Endodermal cell (in vitro differentiated cells): ENCODE measurements at regions not wholly inside any gene's neighbourhood (a gene's known extent, or its start where the extent isn't known, plus 50 kb on each side); places are given as distances from the start of the nearest gene placed in this dataset.
"Not testable (repeated sequence)": the region's sequence is repeated elsewhere in the genome, so short reads cannot be mapped to it uniquely, and the experiment has no call there.

Source experiments
- DNase-seq: peaks from one replicate; pipeline ENCODE4 v3.0.0-alpha.2; 2017
- H3K27ac ChIP-seq: 2 replicates; pipeline ENCODE4 v1.5.1; 2013; ENCODE audit warnings: mild to moderate bottlenecking, low read depth, low read length, moderate library complexity
- H3K27me3 ChIP-seq: 2 replicates; pipeline ENCODE4 v1.6.1; 2013; ENCODE audit warnings: mild to moderate bottlenecking, low read length, moderate library complexity; ENCODE audit not compliant: insufficient read depth, control insufficient read depth, poor library complexity, severe bottlenecking
- H3K36me3 ChIP-seq: 2 replicates; pipeline ENCODE4 v1.7.0; 2013; ENCODE audit warnings: mild to moderate bottlenecking, low read length, moderate library complexity; ENCODE audit not compliant: control insufficient read depth, insufficient read depth
- H3K4me1 ChIP-seq: one replicate; pipeline ENCODE4 v1.7.0; 2013; ENCODE audit warnings: low read length; ENCODE audit not compliant: control insufficient read depth, insufficient read depth
- H3K4me3 ChIP-seq: 2 replicates; pipeline ENCODE4 v1.5.1; 2013; ENCODE audit warnings: mild to moderate bottlenecking, low read length, moderate library complexity
- H3K9ac ChIP-seq: 2 replicates; pipeline ENCODE4 v1.6.1; 2013; ENCODE audit warnings: mild to moderate bottlenecking, low read length, moderate library complexity; ENCODE audit not compliant: poor library complexity, severe bottlenecking; ENCODE audit errors: extremely low read depth
- H3K9me3 ChIP-seq: 2 replicates; pipeline ENCODE4 v1.6.1; 2013; ENCODE audit warnings: mild to moderate bottlenecking, low read length, moderate library complexity; ENCODE audit not compliant: control insufficient read depth
- H3K27ac Mint-ChIP-seq: 2 replicates; pipeline ENCODE4 v1.8.0; 2020; ENCODE audit warnings: mixed read lengths
- H3K27me3 Mint-ChIP-seq: 2 replicates; pipeline ENCODE4 v1.8.0; 2021; ENCODE audit warnings: mild to moderate bottlenecking, mixed read lengths; ENCODE audit not compliant: insufficient read depth
- H3K36me3 Mint-ChIP-seq: 2 replicates; pipeline ENCODE4 v1.8.0; 2020; ENCODE audit warnings: low read depth, mixed read lengths
- H3K4me1 Mint-ChIP-seq: 2 replicates; pipeline ENCODE4 v1.8.0; 2020; ENCODE audit warnings: mixed read lengths
- H3K4me3 Mint-ChIP-seq: 2 replicates; pipeline ENCODE4 v1.8.0; 2020; ENCODE audit warnings: mild to moderate bottlenecking, moderate library complexity, mixed read lengths
- H3K9me3 Mint-ChIP-seq: 2 replicates; pipeline ENCODE4 v1.8.0; 2020; ENCODE audit warnings: mild to moderate bottlenecking, mixed read lengths
- WGBS, 2 experiments: methylation state at CpG; one replicate each; pipeline versions ENCODE4 v1.1.5 to v1.1.7; 2013; ENCODE audit warnings: missing lambda C conversion rate in 2 of 2, mixed read lengths in 1 of 2; ENCODE audit not compliant: insufficient coverage in 1 of 2, insufficient read length in 1 of 2; 5-methylcytosine and 5-hydroxymethylcytosine counted together
- TF ChIP-seq, protein P1 (sequence below): fragments of 200-600 bp; sonication (generic); conservative IDR thresholded peaks from 2 replicates; pipeline ENCODE4 v1.5.0; 2021; ENCODE audit warnings: antibody characterized with exemption, mild to moderate bottlenecking

DNA sequence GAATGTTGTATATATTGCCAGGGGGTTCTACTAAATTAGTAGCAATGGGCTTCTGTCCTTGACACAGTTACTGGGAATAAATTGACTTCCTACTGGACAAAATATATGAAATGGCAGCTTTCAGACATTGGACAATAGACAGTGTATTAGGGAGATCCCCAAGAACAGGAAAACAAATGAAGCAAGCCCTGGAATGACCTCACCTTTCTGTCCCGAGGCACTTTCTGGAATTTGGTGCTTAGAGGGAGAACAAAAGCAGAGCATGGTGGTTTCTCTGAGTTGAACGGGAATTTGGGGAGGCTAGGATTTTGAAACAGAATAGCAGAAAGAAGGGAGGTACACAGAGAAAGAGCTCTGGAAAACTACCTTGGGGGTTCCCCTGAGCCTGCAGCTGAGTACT lies 187.7 kb upstream of the MAGEB2 start:
- Histone ChIP-seq H3K36me3 (no peaks in the 10 kb centered on the region), H3K27me3 (no peaks in the 10 kb centered on the region), H3K9me3 (peaks cover 5% of the 10 kb centered on the region), H3K9ac (no peak overlapping the region), H3K4me3 (no peak overlapping the region), H3K4me1 (no peaks in the 10 kb centered on the region), H3K27ac (no peak overlapping the region)
- H3K27me3 Mint-ChIP-seq: no peaks in the 10 kb centered on the region
- no peak for DNase-seq
- no peak overlapping the region for H3K27ac Mint-ChIP-seq
- peaks cover 17% of the 10 kb centered on the region for H3K36me3 Mint-ChIP-seq
- TF ChIP-seq, protein P1, sequence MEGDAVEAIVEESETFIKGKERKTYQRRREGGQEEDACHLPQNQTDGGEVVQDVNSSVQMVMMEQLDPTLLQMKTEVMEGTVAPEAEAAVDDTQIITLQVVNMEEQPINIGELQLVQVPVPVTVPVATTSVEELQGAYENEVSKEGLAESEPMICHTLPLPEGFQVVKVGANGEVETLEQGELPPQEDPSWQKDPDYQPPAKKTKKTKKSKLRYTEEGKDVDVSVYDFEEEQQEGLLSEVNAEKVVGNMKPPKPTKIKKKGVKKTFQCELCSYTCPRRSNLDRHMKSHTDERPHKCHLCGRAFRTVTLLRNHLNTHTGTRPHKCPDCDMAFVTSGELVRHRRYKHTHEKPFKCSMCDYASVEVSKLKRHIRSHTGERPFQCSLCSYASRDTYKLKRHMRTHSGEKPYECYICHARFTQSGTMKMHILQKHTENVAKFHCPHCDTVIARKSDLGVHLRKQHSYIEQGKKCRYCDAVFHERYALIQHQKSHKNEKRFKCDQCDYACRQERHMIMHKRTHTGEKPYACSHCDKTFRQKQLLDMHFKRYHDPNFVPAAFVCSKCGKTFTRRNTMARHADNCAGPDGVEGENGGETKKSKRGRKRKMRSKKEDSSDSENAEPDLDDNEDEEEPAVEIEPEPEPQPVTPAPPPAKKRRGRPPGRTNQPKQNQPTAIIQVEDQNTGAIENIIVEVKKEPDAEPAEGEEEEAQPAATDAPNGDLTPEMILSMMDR: no peak
- peaks cover 5% of the 10 kb centered on the region for H3K4me1 Mint-ChIP-seq
- no peak overlapping the region for H3K4me3 Mint-ChIP-seq
- peaks cover 27% of the 10 kb centered on the region for H3K9me3 Mint-ChIP-seq
- 83% methylated on average over 2 of the region's 2 CpGs; no CpG with 5 or more reads in 1 of the 2 experiments for WGBS, 2 experiments

DNA sequence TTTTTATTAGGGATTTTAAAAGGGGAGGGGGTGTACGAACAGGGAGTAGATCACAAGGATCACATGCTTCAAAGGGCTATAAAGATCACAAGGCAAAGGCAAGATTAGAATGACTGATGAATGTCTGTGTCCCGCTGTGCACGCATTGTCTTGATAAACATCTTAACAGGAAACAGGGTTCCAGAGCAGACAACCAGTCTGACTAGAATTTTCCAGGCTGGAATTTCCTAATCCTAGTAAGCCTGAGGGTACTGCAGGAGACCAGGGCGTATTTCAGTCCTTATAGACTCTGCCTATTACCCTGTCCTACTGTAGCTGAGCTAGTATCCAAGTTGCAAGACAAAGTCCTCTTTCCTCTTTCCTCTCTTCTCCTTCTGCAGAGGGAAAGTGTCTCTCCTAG lies 179.0 kb upstream of the MAGEB2 start:
- H3K4me3 ChIP-seq, H3K27me3 Mint-ChIP-seq, H3K4me3 Mint-ChIP-seq: not testable (repeated sequence)

DNA sequence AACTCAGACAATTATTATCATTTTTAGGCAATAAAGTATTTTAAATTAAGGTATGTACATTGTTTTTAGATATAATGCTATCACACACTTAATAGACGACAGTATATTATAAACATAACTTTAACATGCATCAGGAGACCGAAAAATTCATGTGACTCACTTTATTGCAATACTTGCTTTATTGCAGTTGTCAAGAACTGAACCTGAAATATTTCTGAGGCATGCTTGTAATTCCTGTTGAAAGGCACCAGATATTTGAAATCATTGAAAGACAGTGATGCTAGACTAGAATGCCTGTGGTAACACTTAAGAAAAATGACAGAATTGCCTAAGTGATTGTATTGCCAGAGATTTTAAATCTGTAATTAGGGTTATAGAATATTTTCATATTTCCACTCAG lies 175.6 kb upstream of the MAGEB2 start:
- no peaks in the 10 kb centered on the region for H3K27me3 Mint-ChIP-seq
- Histone ChIP-seq H3K4me3 (no peak overlapping the region), H3K36me3 (no peaks in the 10 kb centered on the region), H3K9ac (no peak overlapping the region), H3K9me3 (peaks cover 35% of the 10 kb centered on the region), H3K27me3 (no peaks in the 10 kb centered on the region), H3K4me1 (no peaks in the 10 kb centered on the region), H3K27ac (no peak overlapping the region)
- no peak overlapping the region for H3K4me3 Mint-ChIP-seq
- H3K4me1 Mint-ChIP-seq: peaks cover 21% of the 10 kb centered on the region
- TF ChIP-seq, protein P1: no peak
- no peak for DNase-seq
- WGBS, 2 experiments: 94% methylated on average over 1 of the region's 2 CpGs; no CpG with 5 or more reads in 1 of the 2 experiments
- H3K9me3 Mint-ChIP-seq: peaks cover 45% of the 10 kb centered on the region
- H3K27ac Mint-ChIP-seq: no peak overlapping the region
- peaks cover 35% of the 10 kb centered on the region for H3K36me3 Mint-ChIP-seq

More for the DNA sequence above, 179.0 kb upstream of the MAGEB2 start:
- DNase-seq, H3K27ac Mint-ChIP-seq, H3K27me3 ChIP-seq, H3K27ac ChIP-seq, H3K36me3 ChIP-seq, H3K9ac ChIP-seq, H3K4me1 ChIP-seq: not testable (repeated sequence)
- peaks cover 29% of the 10 kb centered on the region for H3K9me3 ChIP-seq
- Mint-ChIP-seq H3K4me1 (peaks cover 13% of the 10 kb centered on the region), H3K9me3 (peaks cover 38% of the 10 kb centered on the region), H3K36me3 (peaks cover 27% of the 10 kb centered on the region)
- 83 to 100% methylated on average over 3 to 4 of the region's 4 CpGs for WGBS, 2 experiments

DNA sequence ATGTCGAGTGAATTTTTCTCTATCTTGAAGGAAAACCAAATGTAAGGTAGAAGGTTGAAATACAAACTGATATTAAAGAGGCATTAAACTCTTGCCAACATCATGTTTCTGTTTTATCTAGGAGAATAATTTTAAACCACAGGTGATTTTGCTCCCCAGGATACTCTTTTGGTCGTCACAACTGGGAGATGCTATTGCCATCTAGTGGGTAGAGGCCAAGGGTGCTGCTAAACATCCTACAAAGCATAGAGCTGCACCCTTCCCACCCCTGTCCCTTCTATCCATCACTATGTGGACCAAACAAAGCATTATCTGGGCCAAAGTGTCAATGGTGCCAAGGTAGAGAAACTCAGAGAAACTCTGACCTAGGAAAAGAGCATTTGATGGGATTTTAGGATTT lies 154.6 kb upstream of the MAGEB2 start:
- peaks cover 6% of the 10 kb centered on the region for H3K4me1 Mint-ChIP-seq
- Histone ChIP-seq H3K27me3 (no peaks in the 10 kb centered on the region), H3K4me3 (no peak overlapping the region), H3K4me1 (no peaks in the 10 kb centered on the region), H3K9me3 (peaks cover 15% of the 10 kb centered on the region), H3K36me3 (no peaks in the 10 kb centered on the region), H3K9ac (no peak overlapping the region), H3K27ac (no peak overlapping the region)
- no peaks in the 10 kb centered on the region for H3K27me3 Mint-ChIP-seq
- H3K36me3 Mint-ChIP-seq: peaks cover 13% of the 10 kb centered on the region
- 29% methylated on average over 1 of the region's 2 CpGs; no CpG with 5 or more reads in 1 of the 2 experiments for WGBS, 2 experiments
- peaks cover 15% of the 10 kb centered on the region for H3K9me3 Mint-ChIP-seq
- peak; percentile 59 for DNase-seq
- TF ChIP-seq, protein P1: peak; percentile 90
- no peak overlapping the region for H3K27ac Mint-ChIP-seq
- no peak overlapping the region for H3K4me3 Mint-ChIP-seq
